GM21381 (cell line): ENCODE measurements at regions not wholly inside any gene's neighbourhood (a gene's known extent, or its start where the extent isn't known, plus 50 kb on each side); places are given as distances from the start of the nearest gene placed in this dataset.
"Not testable (repeated sequence)": the region's sequence is repeated elsewhere in the genome, so short reads cannot be mapped to it uniquely, and the experiment has no call there.

Source experiments
- ATAC-seq: cut with Tn5 transposase; IDR thresholded peaks from one replicate; pipeline ENCODE4 v1.9.1; 2021; ENCODE audit warnings: mild to moderate bottlenecking, moderate library complexity; ENCODE audit not compliant: unreplicated experiment

DNA sequence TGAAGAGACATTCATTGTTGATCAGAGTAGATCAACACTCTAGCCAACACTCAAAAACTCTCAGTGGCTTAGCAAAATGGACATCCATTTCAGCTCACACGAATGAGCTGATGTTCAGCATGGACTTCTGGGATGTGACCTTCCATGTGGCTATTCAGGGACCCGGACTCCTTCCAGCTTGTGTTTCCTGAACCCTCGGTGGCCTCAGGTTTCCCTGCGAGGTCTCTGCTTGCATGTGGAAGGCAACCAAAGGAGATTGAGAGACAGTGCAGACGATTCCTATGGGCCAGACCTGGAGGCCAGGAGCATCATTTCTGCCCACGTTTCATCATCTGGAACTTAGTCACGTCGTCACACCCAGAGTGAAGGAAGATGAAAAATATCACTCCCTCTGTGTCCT, 1137.4 kb downstream of the TBC1D22A start:
- ATAC-seq: no peak

GRCh38 chr22:47898946-47899345, 1136.5 kb downstream of the TBC1D22A start:
- no peak for ATAC-seq

- no peak for ATAC-seq
Observed at GRCh38 chr22:47891609-47892008, 1129.2 kb downstream of the TBC1D22A start.

DNA sequence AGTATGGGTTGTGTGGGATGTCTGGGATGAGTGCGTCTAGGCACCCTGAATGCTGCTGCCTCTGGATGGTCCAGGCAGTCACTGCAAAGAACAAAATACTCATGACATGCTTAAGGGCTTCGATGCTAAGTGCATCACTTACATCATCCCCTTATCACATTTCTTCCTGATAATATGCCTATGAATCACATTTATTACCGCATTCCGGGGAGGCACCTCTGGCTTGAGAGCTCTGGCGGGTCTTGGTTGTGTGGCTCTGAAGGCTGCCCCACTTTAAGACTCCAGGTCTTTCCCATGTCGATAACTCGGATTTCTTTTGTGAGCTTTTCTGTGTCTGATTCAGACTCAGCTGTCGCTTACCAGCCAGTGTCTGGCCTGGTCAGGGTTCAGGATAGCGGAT, 1126.4 kb downstream of the TBC1D22A start:
- no peak for ATAC-seq

DNA sequence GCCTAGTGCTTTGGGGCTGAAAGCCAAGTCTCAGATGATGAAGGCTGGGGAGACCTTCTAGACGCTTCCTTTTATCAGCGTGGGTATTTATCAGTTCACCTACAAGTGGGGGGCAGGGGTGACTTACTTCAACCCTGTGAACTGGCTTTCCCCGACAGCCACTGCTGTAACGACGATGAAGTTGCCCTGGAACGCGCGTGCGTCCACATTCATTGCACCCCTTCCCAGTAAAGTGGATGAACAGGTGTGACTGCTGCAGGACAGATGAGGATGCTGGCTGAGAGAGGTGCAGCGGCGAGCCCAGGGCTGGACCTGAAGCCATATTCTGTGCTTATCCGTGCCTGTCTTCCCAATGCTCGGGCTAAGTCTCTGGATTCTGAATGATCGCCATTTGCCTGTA, 1122.3 kb downstream of the TBC1D22A start:
- ATAC-seq: no peak

DNA sequence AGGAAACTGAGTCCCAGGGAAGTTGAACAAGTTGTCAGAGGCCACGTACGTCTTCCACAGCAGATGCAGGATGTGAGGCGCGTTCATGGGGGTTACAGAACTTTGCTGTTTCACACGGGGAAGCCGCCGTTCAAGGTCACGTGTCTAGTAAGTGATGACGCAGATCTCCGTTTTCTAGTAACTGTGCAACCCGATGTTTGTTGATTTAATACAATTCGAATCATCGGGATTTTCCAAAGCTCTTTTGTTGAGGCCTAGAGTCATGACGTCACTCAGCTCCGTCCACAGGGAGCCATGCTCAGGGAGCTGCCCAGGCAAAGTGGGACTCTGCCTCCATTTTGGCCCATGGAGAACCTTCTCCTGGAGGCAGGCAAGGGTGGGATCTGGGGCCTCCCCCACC, 1121.8 kb downstream of the TBC1D22A start:
- ATAC-seq: no peak

DNA sequence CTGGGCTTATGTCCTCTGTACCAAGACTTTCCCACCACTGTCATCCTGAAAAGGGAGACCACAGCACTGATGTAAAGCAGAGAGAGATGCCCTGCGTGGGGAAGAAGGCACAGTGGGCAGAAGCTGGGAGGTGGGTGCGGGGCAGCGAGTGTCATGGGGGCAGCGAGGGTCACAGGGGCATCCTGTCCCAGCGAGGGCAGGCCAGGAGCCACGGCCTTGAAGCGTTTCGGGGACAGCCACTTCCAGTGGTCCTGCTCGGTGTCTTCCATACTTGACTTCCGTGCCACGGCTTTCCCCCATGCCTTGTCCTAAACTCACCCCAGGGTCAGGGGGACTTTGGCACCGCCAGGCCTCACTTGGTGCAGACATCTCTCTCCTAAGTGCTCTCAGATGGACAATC, 1121.3 kb downstream of the TBC1D22A start:
- no peak for ATAC-seq

DNA sequence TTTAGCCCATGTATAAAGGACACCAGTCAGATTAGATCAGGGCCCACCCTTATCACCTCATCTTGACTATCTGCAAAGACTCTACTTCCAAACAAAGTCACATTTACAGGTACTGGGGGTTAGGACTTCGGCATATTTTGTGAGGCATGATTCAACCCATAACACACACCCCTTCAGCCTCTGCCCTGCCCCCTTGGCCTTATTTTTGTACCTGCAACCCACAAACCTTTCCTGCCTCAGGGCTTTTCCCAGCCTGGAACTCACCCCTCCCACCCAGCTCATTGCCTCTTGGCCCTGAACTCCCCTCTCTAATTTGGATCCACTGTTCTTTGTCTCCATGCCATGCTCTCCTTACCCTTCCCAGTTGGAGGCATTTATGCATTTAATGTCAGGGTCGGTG, 1116.9 kb downstream of the TBC1D22A start:
- no peak for ATAC-seq

GRCh38 chr22:47878460-47878859, 1116.0 kb downstream of the TBC1D22A start:
- no peak for ATAC-seq

GRCh38 chr22:47872761-47873535, 1110.5 kb downstream of the TBC1D22A start:
- ATAC-seq: no peak

DNA sequence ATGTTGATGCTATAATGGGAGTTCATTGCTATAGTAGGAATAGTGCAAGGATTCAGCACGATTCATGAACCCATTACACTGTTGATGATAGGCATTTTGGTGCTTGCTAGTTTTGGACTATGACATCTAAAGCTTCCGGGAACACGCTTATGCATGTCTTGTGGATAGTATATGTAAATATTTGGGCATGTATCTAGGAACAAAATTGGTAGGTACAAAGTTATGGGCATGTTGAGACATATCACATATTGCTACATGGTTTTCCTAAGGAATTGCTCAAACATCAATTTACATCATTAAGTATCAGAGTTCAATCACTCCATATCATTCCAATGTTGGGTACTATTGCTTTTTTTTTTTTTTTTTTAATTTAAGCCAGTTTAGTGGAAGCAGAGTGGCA, 1103.2 kb downstream of the TBC1D22A start:
- no peak for ATAC-seq

GRCh38 chr22:47862394-47862793, 1099.9 kb downstream of the TBC1D22A start:
- no peak for ATAC-seq

- not testable (repeated sequence) for ATAC-seq
Observed at GRCh38 chr22:47860907-47861306, 1098.5 kb downstream of the TBC1D22A start.

- ATAC-seq: no peak
Observed at GRCh38 chr22:47859881-47860525, 1097.6 kb downstream of the TBC1D22A start.

DNA sequence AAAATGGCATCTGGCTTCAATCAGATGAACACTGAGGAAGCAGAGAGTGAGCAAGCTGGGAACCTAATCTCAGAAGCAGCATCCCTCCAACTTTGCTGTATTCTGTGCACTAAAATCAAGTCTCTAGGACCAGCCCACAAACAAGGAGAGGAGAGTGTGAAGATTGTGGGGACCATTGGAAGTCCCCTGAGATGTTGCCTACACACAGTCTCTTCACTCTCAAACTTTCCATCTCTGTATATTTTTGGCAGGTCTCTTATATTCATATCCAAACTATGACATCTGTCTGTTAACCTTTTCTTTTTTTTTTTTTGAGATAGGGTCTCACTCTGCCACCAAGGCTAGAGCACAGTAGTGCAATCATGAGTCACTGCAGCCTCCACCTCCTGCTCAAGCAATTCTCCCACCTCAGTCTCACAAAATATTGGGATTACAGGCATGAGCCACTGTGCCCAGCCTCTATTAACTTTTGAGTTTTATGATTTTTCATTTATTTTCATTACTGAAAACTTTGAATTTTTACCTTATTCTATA, 1096.4 kb downstream of the TBC1D22A start:
- no peak for ATAC-seq

DNA sequence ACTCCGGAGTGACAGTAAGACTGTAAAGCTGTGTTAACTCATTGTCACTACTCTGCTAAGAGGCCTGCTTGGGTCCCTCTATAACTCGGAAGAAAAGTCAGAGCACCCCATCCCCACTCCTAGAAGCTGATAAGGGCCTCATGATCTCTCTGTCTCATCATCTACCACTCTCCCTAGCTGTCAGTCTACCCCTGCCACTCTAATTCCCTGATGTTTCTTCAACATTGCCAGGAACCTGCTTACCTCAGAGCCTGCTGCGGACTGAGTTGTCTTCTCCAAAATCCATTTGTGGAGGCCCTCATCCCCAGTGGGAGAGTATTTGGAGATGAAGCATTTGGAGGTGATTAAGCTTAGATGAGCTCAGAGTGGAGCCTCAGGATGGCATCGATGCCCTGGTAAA, 1092.2 kb downstream of the TBC1D22A start:
- no peak for ATAC-seq

- ATAC-seq: no peak
Observed at GRCh38 chr22:47854251-47854650, 1091.8 kb downstream of the TBC1D22A start.

DNA sequence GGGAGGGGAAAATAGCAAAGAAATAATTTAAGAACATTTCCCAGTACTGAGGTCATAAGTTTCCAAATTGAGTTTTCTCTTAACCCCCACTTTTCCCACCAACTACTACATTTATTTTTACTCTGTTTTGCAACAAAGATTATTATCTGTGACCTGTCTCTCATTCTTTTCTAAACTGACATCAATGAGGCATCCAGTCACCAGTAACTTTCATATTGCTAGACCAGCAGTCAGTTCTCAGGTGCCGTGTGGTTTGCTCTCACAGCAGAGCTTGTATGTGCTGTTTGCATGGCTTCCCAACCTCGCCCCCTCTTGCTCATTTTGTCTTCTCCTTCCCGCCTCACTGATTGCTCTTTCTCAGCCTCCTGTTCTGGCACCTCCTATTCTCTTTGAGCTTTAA, 1091.3 kb downstream of the TBC1D22A start:
- ATAC-seq: no peak

GRCh38 chr22:47851586-47851985, 1089.1 kb downstream of the TBC1D22A start:
- ATAC-seq: no peak

GRCh38 chr22:47850644-47851151, 1088.2 kb downstream of the TBC1D22A start:
- no peak for ATAC-seq

GRCh38 chr22:47849576-47849975, 1087.1 kb downstream of the TBC1D22A start:
- ATAC-seq: no peak
